ENCODE measurements at regions not wholly inside any gene's neighbourhood (a gene's known extent, or its start where the extent isn't known, plus 50 kb on each side); places are given as distances from the start of the nearest gene placed in this dataset.
"Not testable (repeated sequence)": the region's sequence is repeated elsewhere in the genome, so short reads cannot be mapped to it uniquely, and the experiment has no call there.

DNA sequence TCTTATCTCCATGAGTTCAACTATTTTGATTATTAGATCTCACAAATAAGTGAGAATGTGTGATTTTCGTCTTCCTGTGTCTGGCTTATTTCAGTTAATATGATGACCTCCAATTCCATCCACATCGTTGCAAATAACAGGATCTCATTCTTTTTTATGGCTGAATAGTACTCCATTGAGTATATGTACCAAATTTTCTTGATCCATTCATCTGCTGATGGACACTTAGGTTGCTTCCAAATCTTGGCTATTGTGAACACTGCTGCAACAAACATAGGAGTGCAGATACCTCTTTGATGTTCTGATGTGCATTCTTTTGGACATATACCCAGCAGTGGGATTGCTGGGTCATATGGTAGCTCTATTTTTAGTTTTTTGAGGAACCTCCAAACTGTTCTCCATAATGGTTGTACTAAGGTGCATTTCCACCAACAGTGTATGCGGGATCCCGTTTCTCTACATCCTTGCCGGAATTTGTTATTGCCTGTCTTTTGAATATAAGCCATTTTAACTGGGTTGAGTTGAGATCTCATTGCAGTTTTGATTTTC is 187.9 kb downstream of the BCAS1 start:
- TF ChIP-seq, protein P1, sequence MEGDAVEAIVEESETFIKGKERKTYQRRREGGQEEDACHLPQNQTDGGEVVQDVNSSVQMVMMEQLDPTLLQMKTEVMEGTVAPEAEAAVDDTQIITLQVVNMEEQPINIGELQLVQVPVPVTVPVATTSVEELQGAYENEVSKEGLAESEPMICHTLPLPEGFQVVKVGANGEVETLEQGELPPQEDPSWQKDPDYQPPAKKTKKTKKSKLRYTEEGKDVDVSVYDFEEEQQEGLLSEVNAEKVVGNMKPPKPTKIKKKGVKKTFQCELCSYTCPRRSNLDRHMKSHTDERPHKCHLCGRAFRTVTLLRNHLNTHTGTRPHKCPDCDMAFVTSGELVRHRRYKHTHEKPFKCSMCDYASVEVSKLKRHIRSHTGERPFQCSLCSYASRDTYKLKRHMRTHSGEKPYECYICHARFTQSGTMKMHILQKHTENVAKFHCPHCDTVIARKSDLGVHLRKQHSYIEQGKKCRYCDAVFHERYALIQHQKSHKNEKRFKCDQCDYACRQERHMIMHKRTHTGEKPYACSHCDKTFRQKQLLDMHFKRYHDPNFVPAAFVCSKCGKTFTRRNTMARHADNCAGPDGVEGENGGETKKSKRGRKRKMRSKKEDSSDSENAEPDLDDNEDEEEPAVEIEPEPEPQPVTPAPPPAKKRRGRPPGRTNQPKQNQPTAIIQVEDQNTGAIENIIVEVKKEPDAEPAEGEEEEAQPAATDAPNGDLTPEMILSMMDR (conservative IDR thresholded peaks at IDR 0.05): not testable (repeated sequence)
- TF ChIP-seq EZH2 (IDR thresholded peaks at IDR 0.05; ENCODE audit: low read depth): not testable (repeated sequence)
